ENCODE measurements at regions not wholly inside any gene's neighbourhood (a gene's known extent, or its start where the extent isn't known, plus 50 kb on each side); places are given as distances from the start of the nearest gene placed in this dataset.

- TF ChIP-seq CTCF (IDR thresholded peaks at IDR 0.05; ENCODE audit: control insufficient read depth, insufficient read depth, low read depth, low read length, missing control alignments), result no peak
These were observed 71.7 kb upstream of the FZD10 start for GRCh38 chr12:130090542-130090941.

DNA sequence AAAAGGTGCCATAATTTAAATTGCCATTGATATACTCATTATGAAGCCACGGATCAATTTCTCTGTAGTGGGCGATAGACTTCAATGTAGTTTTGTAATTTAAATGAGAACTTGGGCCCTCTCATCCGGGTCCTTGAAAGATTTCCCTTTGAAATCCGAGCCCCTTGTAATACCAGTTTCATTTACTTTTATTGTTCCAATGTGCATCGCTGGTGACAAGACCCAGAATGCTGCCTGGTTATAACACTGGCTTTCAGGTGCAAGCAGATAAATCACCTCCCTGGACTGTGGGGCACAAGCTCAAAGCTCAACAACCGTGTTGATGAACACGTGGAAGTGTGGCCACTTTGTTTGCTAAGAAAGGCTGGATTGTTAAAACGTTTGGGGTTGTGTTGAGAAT, 68.9 kb upstream of the FZD10 start:
- no peak for DNase-seq (ENCODE audit: low read depth)
- TF ChIP-seq CTCF (IDR thresholded peaks at IDR 0.05; ENCODE audit: control insufficient read depth, insufficient read depth, low read depth, low read length, missing control alignments), result no peak
- H3K4me3 ChIP-seq (ENCODE audit: control insufficient read depth, low read depth, low read length), result no peak overlapping the region

More at GRCh38 chr12:130090542-130090941, 71.7 kb upstream of the FZD10 start:
- H3K4me3 ChIP-seq (ENCODE audit: control insufficient read depth, low read depth, low read length), result no peak overlapping the region
- DNase-seq (ENCODE audit: low read depth), result no peak

- DNase-seq (ENCODE audit: low read depth), result no peak
- H3K4me3 ChIP-seq (ENCODE audit: control insufficient read depth, low read depth, low read length), result no peak overlapping the region
- TF ChIP-seq CTCF (IDR thresholded peaks at IDR 0.05; ENCODE audit: control insufficient read depth, insufficient read depth, low read depth, low read length, missing control alignments), result no peak
These were observed 64.9 kb upstream of the FZD10 start for GRCh38 chr12:130097342-130097741.

DNA sequence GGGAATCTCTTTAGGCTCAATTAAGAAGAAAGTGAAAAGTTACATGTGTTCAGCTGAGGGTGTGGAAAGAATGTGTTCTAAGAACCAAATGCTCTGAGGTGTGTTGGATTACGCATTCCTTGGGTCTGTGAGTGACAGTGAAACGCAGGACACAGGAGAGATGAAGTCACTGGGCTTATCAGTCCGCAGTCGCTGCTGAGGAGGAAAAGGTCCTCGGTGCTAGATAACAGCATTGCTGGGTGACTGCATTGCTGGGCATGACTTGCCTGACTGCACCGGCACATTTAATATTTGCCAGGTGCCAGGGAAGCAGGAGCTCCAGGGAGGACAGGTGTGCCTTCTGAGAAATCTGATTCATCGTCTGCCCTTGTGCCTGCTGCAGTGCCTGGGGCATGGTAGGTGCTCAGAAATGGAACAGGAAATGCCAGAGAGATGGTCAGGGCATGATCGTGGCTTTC, 64.4 kb upstream of the FZD10 start:
- H3K4me3 ChIP-seq (ENCODE audit: control insufficient read depth, low read depth, low read length), result no peak overlapping the region
- TF ChIP-seq CTCF (IDR thresholded peaks at IDR 0.05; ENCODE audit: control insufficient read depth, insufficient read depth, low read depth, low read length, missing control alignments), result no peak
- DNase-seq (ENCODE audit: low read depth), result no peak

GRCh38 chr12:130098301-130099005, 63.8 kb upstream of the FZD10 start:
- DNase-seq (ENCODE audit: low read depth), result no peak
- TF ChIP-seq CTCF (IDR thresholded peaks at IDR 0.05; ENCODE audit: control insufficient read depth, insufficient read depth, low read depth, low read length, missing control alignments), result no peak
- H3K4me3 ChIP-seq (ENCODE audit: control insufficient read depth, low read depth, low read length), result no peak overlapping the region

DNA sequence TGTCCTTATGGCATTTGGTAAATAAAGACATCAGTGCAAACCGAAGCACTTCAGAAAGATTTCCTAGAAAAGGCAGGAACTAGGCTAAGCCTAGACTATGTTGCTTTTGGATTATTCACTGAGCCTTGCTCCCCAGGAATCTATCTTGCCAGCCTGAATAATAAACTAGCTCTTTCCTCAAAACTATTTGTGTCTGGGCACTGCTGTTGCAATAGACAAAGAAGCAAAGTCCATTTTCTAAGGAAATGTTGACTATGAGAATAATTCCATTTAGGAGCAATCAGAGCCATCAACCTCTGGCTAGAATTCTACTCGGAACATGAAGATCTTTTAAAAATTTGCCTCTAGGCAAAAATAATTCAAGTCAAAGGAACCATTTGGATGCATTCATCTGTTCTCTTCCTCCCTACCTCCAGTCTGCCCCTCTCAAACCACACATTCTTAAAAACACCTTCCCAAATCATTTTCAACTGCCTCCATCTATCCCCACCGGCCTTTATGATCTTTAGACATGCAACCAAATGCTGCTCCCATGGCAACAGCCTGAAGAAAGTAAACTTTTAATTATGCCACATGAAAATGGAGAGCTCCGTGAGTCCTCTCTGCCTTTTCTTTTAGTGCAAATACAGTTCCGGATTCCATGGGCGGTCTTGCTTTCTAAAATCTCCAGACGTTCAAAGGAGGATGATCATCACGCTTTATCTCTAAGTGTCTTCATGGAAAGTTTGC, 61.5 kb upstream of the FZD10 start:
- no peak overlapping the region for H3K4me3 ChIP-seq (ENCODE audit: control insufficient read depth, low read depth, low read length)
- no peak for DNase-seq (ENCODE audit: low read depth)
- TF ChIP-seq CTCF (IDR thresholded peaks at IDR 0.05; ENCODE audit: control insufficient read depth, insufficient read depth, low read depth, low read length, missing control alignments), result no peak
